Neural progenitor cell (in vitro differentiated cells): ENCODE measurements at regions not wholly inside any gene's neighbourhood (a gene's known extent, or its start where the extent isn't known, plus 50 kb on each side); places are given as distances from the start of the nearest gene placed in this dataset.
"Not testable (repeated sequence)": the region's sequence is repeated elsewhere in the genome, so short reads cannot be mapped to it uniquely, and the experiment has no call there.

Source experiments
- EZH2 ChIP-seq: fragments of 200-600 bp; sonication (generic); IDR thresholded peaks from 2 replicates; pipeline ENCODE4 v1.6.1; 2017; ENCODE audit warnings: antibody characterized with exemption, mild to moderate bottlenecking, moderate library complexity
- EZH2phosphoT487 ChIP-seq: fragments of 200-600 bp; sonication (generic); IDR thresholded peaks from 2 replicates; pipeline ENCODE4 v1.6.1; 2017; ENCODE audit warnings: antibody characterized with exemption

DNA sequence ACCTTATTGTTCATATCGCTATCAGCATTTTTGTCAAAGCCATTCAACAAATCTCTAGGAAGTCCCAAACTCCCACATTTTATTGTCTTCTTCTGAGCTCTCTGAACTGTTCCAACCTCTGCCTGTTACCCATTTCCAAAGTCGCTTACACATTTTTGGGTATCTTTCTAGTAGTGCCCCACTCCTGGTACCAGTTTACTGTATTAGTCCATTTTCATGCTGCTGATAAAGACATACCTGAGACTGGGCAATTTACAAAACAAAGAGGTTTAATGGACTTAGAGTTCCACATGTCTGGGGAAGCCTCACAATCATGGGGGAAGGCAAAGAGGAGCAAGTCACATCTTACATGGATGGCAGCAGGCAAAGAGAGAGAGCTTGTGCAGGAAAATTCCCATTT, 192.2 kb upstream of the SPAG17 start:
- not testable (repeated sequence) for TF ChIP-seq EZH2, EZH2phosphoT487
